Subcutaneous abdominal adipose tissue (tissue), 5 donors: ENCODE measurements at regions not wholly inside any gene's neighbourhood (a gene's known extent, or its start where the extent isn't known, plus 50 kb on each side); places are given as distances from the start of the nearest gene placed in this dataset.

ENCODE experiments used
- H3K27ac ChIP-seq: one replicate; pipeline ENCODE4 v1.7.0; 2013; ENCODE audit warnings: low read depth, mild to moderate bottlenecking, inconsistent platforms, low read length, moderate library complexity
- H3K27me3 ChIP-seq, 5 donors: one replicate each; pipeline ENCODE4 v1.7.0; 2013; ENCODE audit warnings: low read length in 5 of 5, inconsistent platforms in 1 of 5; ENCODE audit not compliant: control insufficient read depth in 5 of 5, insufficient read depth in 4 of 5
- H3K36me3 ChIP-seq, 5 donors: one replicate each; pipeline ENCODE4 v1.7.0; 2013; ENCODE audit warnings: low read length in 5 of 5; ENCODE audit not compliant: control insufficient read depth in 5 of 5, insufficient read depth in 5 of 5
- H3K4me1 ChIP-seq, 5 donors: one replicate each; pipeline ENCODE4 v1.7.0; 2013; ENCODE audit warnings: low read length in 5 of 5, mild to moderate bottlenecking in 3 of 5, moderate library complexity in 1 of 5; ENCODE audit not compliant: control insufficient read depth in 5 of 5, insufficient read depth in 5 of 5
- H3K4me3 ChIP-seq, 5 donors: one replicate each; pipeline ENCODE4 v1.7.0; 2013; ENCODE audit warnings: low read length in 5 of 5, low read depth in 1 of 5
- H3K9ac ChIP-seq, 5 donors: one replicate each; pipeline ENCODE4 v1.7.0; 2013; ENCODE audit warnings: low read length in 5 of 5, mild to moderate bottlenecking in 4 of 5, moderate library complexity in 3 of 5
- H3K9me3 ChIP-seq, 5 donors: one replicate each; pipeline ENCODE4 v1.7.0; 2013; ENCODE audit warnings: low read length in 5 of 5; ENCODE audit not compliant: control insufficient read depth in 5 of 5
- donor health status: healthy.
- donor health status: healthy.
- donor health status: healthy.
- donor health status: healthy.
- donor health status: healthy.

DNA sequence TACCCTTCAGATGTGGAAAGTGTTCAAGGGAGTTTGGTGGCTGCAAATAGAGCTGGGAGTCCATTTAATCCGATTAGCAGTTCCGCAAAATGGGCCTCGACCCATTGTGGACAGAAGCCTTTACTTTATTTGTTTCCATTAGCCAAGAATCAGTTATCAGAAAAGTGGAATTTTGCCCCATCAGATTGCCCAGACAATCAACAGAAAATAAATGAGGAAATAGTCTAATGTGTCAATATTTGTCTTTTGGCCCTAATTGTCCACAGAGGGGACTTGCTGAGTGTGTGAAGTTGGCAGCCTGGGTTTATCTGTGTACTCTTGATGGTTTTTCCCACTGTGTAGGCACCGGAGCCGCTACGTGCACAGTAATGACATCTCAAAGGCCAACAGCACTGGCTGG is 134.3 kb downstream of the LINC00237 start:
- no peaks in the 10 kb centered on the region for H3K4me1 ChIP-seq
- H3K9ac ChIP-seq, result no peak overlapping the region
- H3K9me3 ChIP-seq, result peaks cover 0 to 3% (median 0%) of the 10 kb centered on the region in 5 donors
- no peak overlapping the region for H3K27ac ChIP-seq
- H3K27me3 ChIP-seq, result peaks cover 0 to 7% (median 0%) of the 10 kb centered on the region in 5 donors
- no peaks in the 10 kb centered on the region for H3K36me3 ChIP-seq
- no peak overlapping the region for H3K4me3 ChIP-seq

DNA sequence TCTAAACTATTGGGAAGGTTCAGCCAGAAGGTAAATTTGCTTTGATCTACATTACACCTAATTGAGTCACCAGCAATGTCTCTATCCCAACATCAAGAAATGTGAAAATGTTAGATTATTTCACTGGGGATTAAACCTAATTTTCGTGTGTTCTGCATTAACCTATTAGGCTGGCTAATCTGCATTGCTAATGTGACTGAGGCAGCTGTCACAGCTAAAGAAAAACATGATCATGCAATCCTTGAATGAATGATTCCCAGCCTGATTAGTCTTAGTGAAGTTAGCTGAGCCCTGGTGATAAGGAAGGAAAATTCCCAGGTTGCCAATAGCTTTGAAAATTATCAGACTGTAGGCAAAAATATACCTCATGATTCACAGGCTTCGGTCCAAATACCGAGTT is 135.3 kb downstream of the LINC00237 start:
- Histone ChIP-seq H3K9me3 (peaks cover 0 to 3% (median 0%) of the 10 kb centered on the region in 5 donors), H3K4me3 (no peak overlapping the region), H3K27ac (no peak overlapping the region), H3K4me1 (no peaks in the 10 kb centered on the region), H3K36me3 (no peaks in the 10 kb centered on the region), H3K27me3 (peaks cover 0 to 7% (median 0%) of the 10 kb centered on the region in 5 donors), H3K9ac (no peak overlapping the region)

DNA sequence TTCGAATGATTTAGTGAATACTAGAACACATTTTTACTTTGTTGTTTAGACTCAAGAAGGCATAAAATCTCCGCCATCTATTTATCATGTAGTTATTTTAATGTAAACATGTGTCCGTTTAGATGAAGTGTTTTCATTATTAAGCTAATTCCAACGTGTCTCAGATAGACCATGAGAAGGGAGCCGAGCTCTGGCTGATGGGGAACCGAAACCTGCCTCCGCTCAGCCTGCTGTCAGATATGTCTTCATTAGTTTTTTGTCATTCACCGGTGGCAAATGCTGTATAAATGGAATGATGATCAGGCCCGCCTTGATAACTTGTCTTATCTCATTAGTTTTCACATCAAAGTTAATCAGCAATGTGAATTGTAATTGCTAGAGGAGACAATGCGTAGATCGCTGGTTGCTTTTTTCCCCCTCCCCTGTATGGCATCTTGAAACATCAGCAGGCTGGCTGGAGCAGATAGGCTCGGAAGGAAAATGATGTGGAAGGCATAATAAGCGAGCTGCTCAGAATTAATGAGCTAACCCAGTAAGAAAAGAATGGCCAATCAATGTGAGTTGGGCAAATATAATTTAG is 136.4 kb downstream of the LINC00237 start:
- H3K27ac ChIP-seq, result no peak overlapping the region
- H3K36me3 ChIP-seq, result no peaks in the 10 kb centered on the region
- H3K4me3 ChIP-seq, result no peak overlapping the region
- no peaks in the 10 kb centered on the region for H3K4me1 ChIP-seq
- H3K9me3 ChIP-seq, result peaks cover 0 to 3% (median 0%) of the 10 kb centered on the region in 5 donors
- H3K9ac ChIP-seq, result no peak overlapping the region
- H3K27me3 ChIP-seq, result peaks cover 0 to 7% (median 0%) of the 10 kb centered on the region in 5 donors

DNA sequence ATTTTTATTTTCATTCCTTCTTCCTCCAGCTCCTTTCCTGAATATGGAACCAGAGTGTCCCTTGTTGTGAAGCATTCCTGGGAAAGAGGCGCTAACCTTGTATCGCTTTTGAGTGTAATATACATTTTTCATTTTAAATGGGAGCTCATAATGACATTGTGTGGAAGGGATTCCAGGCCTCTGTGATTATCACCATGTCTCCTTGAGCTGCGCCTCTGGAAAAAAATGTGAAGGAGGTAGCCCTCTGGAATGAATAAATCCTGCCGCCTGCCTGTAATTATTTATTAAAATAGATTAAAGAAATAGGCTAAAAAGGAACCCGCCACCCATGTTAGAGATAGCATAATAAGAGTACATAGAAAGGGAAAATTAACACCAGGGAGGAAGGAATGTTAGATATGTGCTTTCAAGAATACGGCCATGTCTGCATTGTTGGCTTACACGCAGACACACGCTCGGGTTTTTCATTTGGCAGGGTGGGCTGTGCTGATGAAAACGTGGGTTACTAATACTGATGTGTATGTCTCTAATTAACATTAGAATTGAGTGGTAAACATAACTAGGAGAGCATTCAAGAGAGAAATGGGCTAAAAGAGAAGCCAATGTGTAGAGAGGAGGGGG is 138.5 kb downstream of the LINC00237 start:
- Histone ChIP-seq H3K4me3 (no peak overlapping the region), H3K4me1 (no peaks in the 10 kb centered on the region), H3K27ac (no peak overlapping the region)

DNA sequence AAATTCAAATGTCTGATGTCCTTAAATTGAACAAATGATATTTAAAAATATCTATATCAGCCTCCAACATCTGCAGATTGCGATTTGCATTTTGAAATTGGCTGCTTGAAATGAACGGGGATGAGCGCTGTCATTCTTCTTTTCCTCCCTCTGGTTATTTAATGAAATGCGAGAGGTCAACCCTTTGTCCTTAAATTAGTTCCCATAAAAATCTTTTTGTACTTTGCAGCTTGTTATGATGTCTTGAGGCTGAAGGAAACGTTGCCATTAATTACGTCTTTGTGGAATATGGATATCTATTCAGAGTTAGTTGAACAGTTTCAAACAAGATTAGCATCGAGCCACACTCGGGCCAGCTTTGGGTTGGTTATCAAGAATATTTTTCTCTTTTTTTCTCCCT is 140.0 kb downstream of the LINC00237 start:
- H3K27me3 ChIP-seq, result peaks cover 3 to 9% (median 7%) of the 10 kb centered on the region in 5 donors
- no peak overlapping the region for H3K9ac ChIP-seq
- H3K4me3 ChIP-seq, result no peak overlapping the region
- H3K9me3 ChIP-seq, result peaks cover 0 to 5% (median 0%) of the 10 kb centered on the region in 5 donors
- H3K27ac ChIP-seq, result no peak overlapping the region
- no peaks in the 10 kb centered on the region for H3K4me1 ChIP-seq
- no peaks in the 10 kb centered on the region for H3K36me3 ChIP-seq

More for the DNA sequence above, 138.5 kb downstream of the LINC00237 start:
- H3K36me3 ChIP-seq, result no peaks in the 10 kb centered on the region
- no peak overlapping the region for H3K9ac ChIP-seq
- peaks cover 3 to 9% (median 7%) of the 10 kb centered on the region in 5 donors for H3K27me3 ChIP-seq
- H3K9me3 ChIP-seq, result peaks cover 0 to 5% (median 0%) of the 10 kb centered on the region in 5 donors

DNA sequence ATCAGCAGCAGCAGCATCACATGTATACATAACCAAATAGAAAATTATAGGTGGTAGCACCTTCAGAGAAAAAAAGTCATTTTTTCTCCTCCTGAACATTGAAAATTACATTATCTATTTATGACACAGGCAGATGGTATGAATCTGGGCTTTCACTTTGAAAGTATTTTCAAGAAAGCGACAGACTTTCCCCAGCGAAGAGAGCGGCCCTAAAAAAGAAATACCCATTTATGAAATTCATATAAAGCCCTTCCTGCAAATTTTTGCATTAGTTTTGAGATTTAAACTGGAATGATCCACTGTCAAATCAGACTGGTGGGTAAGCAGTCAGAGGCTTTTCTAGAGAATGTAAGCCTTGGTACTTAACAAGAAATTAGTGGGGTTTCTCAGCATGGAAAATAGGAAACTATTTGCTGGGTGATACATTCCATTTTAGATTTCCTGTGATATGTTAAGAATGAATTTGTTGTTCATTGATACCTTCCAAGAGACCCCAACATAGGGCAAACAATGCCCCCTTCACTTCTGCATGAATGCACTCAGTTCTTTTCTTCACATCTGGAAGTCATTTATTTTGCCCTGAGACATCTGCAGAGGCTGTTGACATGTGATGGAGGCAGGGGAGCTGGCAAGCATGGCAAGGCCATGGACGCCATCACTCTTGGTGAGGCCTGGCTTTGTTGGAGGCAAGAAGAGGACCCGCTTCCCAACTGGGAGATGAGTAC is 147.0 kb downstream of the LINC00237 start:
- no peak overlapping the region for H3K4me3 ChIP-seq
- H3K9ac ChIP-seq, result no peak overlapping the region
- H3K4me1 ChIP-seq, result no peaks in the 10 kb centered on the region
- no peak overlapping the region for H3K27ac ChIP-seq
- H3K27me3 ChIP-seq, result peaks cover 2 to 16% (median 8%) of the 10 kb centered on the region in 5 donors
- H3K9me3 ChIP-seq, result peaks cover 0 to 5% (median 0%) of the 10 kb centered on the region in 5 donors
- no peaks in the 10 kb centered on the region for H3K36me3 ChIP-seq

DNA sequence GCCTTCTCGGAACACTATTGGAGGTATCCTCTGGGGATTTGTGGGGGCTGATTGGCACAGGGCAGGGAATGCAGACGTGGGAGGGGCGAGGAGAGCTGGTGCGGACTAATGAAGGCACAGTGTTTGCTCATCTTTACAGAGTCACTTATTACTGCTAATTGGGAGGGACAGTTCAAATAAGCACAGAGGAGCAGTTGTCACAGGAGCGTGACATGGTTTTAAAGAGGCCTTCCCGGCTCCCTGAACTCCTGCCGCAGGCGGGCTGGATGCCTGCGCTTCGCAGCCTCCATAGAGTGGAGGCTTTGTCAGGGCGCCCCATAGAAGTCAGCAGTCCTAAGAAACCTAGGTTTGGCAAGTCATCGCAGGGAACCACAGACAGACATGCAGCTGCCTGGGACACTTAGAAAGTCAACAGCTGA is 149.6 kb downstream of the LINC00237 start:
- Histone ChIP-seq H3K4me1 (no peaks in the 10 kb centered on the region), H3K4me3 (no peak overlapping the region), H3K36me3 (no peaks in the 10 kb centered on the region), H3K9ac (no peak overlapping the region), H3K9me3 (no peaks in the 10 kb centered on the region), H3K27me3 (peaks cover 0 to 13% (median 3%) of the 10 kb centered on the region in 5 donors), H3K27ac (no peak overlapping the region)

DNA sequence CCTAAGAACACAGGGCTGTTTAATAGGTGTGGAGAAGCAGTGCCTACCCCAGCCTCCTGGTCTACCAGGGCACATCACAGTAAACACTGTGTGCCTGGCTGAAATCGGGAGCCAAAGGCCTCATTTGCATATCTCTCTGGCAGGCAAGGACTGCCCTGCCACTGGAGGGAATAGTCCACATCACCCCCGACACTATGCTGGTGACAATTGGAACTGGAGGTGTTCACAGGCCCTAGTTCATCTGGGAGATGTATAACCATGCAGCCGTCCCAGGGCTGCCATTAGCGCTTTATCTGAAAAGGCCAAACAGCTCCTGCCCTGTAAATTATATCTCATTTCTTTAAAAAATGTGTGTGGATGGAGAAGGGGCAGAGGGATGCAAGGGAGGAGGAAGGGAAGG is 150.3 kb downstream of the LINC00237 start:
- no peak overlapping the region for H3K27ac ChIP-seq
- no peak overlapping the region for H3K4me3 ChIP-seq
- no peaks in the 10 kb centered on the region for H3K9me3 ChIP-seq
- H3K27me3 ChIP-seq, result peaks cover 0 to 17% (median 3%) of the 10 kb centered on the region in 5 donors
- no peaks in the 10 kb centered on the region for H3K4me1 ChIP-seq
- no peaks in the 10 kb centered on the region for H3K36me3 ChIP-seq
- H3K9ac ChIP-seq, result no peak overlapping the region

DNA sequence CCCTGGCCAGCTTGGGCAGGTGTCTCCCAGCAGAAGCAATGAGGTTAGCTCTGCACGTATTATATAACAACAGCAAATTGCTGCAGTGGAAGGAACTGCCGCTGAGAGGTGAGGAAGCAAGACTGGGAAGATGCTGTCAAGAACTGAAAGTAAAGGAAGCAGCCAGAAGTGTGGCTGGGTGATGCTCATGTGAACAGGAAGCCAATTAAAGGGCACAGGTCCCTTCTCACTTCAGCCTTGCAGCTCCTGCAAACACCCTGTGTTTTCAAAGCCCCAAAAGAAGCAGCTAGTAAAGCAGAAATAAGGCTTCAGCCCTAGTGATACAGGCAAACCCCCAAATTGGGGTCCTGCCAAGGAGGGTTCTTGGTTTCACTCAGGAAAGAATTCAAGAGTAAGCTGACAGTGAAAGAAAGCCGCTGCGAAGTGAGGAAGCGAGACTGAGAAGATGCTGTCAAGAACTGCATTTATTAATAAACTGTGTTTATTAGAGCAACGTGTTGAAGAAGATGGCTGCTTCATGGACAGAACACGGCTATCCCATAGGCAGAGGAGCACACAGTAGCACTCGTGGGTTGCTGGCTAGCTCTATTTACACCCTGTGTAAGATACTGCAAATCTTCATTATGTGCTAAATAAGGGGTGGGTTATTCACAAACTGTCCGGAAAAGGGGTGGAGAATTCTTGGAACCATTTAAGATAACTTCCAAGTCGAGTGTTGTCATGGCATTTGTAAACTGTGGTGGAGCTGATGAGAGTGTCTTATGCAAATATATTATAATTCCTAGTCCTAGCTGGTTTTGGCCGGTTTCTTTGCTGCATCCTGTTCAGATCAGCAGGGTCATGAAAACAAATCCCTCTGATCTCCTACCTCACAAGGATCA is 152.2 kb downstream of the LINC00237 start:
- Histone ChIP-seq H3K4me1 (no peaks in the 10 kb centered on the region), H3K27ac (no peak overlapping the region), H3K4me3 (no peak overlapping the region), H3K27me3 (peaks cover 0 to 17% (median 3%) of the 10 kb centered on the region in 5 donors), H3K36me3 (no peaks in the 10 kb centered on the region), H3K9ac (no peak overlapping the region), H3K9me3 (no peaks in the 10 kb centered on the region)
